SH-SY5Y (cell line): ENCODE measurements at regions not wholly inside any gene's neighbourhood (a gene's known extent, or its start where the extent isn't known, plus 50 kb on each side); places are given as distances from the start of the nearest gene placed in this dataset.

Experiments
- GATA2 ChIP-seq: IDR thresholded peaks from 2 replicates; pipeline ENCODE4 v1.6.1; 2011; ENCODE audit warnings: mild to moderate bottlenecking, low read depth, low read length
- GATA3 ChIP-seq: IDR thresholded peaks from 2 replicates; pipeline ENCODE4 v1.6.1; 2011; ENCODE audit warnings: low read depth, mild to moderate bottlenecking, low read length, moderate library complexity

DNA sequence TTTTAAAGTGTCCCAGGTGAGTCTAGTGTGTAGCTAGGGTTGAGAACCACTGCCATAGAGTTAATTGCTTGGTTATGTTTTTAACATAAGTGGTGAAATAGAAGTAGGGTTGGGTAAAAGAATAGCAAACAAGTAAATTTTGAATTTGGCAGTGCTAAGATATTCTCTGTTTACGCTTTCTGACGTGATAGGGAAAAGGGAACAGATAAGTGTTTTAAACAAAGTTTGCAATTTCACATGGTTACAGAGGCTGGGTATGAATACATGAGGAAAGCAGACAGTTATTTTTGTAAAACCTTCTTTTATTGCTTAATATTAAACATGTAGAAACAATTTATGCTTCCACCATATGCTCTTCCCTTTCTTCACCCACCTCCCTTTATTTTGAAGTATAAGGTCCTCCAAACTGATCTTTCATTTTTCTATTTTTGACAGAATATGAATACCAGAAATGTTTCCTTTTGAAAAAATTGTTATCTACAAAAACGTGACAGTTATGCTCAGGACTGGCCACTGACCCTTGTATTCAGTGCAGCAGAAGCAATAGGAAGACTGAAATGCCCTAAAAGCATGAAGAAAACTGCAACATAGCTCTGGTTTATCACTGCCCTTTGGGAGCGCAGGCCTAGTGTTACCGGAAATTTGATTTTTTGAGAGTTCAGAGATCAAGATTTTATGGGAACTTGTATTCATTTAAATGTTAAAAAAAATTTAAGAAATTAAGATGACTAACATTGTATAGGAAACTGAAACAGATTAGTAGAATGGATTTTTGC lies 214.4 kb upstream of the ARSJ start:
- TF ChIP-seq GATA2, result no peak
- TF ChIP-seq GATA3, result no peak
